DMS79 treated with DMSO at 0.1 percent for 48 hours (cell line): ENCODE measurements at regions not wholly inside any gene's neighbourhood (a gene's known extent, or its start where the extent isn't known, plus 50 kb on each side); places are given as distances from the start of the nearest gene placed in this dataset.

Source experiments
- DNase-seq: peaks from one replicate; lab custom pipeline; 2025; lab: John Stamatoyannopoulos, UW

DNA sequence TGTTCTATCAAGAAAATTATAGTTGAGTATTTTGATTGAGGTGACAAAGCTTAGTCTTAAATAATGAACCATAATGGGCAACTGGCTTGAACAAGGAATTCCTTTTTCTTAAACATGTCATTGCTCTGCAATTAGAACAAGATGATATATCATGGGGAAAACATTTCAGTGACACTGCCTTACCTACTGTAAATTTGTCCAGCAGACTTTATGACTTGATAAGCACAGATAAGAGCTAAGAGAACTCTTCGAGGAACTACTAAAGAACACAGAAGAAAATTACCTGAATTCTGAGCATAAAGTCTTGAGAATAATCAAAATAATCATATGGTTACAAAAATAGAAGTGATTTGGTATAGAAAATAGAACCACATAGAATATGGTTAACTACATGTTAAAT lies 257.8 kb downstream of the PDHA2 start:
- no peak for DNase-seq

DNA sequence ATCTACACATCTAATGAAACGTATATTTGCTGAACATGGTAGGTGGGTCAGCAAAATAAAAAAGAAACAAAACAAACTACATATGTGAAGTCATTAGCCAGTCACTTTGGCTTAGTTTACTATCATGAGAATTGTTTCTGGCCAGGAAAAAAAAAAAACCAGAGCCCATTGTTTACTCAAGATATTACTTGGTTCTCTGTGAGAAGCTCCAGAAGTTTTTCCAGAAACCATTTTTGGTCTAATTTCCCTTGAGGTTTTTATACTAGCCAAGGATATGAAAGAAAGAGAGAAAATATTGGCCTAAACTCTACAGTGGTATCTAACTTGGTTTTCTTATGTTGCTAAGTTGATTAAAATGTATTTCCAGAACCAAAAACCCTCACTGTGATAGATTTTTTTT lies 259.1 kb downstream of the PDHA2 start:
- no peak for DNase-seq

DNA sequence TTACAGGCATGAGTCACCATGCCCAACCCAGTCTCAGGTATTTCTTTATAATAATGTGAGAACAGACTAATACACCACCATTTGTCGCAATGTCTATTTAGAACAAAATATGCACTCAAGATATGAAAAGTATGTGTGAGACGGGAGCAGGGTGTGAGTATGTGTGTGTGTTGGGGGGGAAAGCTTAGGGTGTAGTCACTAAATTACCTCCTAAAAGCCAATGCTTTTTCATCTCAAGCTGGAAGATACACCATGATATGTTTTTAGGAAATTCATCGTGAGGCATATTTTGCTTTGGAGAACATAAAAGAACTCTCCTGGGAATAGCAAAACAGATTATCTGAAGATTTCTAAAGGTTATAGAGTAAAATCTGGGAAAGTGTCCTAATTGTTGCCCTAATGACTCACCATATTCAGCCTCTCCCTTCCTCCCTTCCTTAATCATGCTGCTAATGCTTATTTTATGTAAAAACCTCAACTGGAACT lies 262.7 kb downstream of the PDHA2 start:
- DNase-seq = no peak

DNA sequence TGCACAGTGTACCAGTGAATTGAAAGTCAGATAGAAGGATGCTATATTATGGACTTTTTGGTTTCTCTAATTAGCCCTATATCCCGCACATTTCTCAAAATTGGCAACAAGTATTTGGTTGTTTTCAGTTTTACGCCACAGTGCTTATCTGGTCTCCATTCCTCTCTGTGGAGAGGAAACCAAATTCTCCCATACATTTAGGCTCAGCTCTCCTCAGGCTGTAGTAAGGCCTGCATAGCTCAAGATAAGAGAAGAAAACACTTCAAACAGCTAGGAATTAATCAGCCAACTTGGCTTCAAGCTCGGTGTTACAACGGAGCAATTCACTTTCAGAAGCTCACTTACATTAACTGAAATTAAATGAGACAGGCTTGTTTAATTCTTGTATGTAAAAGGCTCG lies 263.2 kb downstream of the PDHA2 start:
- DNase-seq = no peak

DNA sequence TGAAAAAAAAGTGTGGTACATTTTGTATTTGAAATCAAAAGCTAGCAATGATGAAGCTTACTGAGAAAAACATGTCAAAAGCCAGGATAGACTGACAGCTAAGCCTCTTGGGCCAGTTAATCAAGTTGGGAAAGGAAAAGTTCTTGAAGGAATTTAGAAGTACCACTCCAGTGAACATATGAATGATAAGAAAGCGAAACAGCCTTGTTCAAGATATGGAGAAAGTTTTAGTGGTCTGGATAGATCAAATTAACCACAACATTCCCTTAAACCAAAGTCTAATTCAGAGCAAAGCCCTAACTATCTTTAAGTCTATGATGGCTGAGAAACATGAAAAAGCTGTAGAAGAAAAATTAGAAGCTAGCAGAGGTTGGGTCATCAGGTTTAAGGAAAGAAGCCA lies 268.3 kb downstream of the PDHA2 start:
- no peak for DNase-seq

DNA sequence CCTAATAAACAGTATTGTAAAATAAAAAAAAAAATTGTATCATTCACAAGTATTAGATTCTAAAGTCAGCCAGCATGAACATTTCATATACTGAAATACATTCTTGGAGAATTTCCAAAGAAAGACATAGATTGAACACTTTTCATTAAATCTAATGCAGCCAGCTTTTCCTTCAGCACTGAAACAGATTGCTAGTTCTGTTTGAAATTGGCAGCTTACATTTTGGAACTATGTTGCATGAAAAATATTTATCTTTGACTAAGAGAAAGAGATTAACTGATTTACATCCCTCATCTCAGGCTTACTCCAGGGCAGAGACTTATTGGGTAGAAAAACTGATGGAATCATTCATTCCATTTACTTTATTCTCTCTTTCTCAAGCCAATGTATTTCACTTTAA lies 272.7 kb downstream of the PDHA2 start:
- DNase-seq = no peak

DNA sequence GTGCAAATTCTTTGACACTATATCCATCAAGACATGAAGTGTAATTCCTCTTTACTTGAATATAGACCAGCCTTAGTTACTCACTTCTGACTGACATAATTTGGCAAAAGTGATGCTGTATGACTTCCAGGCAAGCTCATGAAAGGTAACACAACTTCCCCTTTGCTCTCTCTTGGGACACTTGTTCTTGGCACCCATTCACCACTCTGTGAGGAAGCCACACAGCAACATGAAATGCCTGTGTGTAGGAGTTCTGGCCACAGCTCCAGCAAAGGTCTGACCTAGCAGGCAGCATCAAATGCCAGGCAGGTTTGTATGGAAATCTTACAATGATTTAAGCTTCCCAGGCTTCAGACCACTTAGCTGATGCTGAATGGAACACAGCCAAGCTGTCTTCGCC lies 280.3 kb downstream of the PDHA2 start:
- no peak for DNase-seq

DNA sequence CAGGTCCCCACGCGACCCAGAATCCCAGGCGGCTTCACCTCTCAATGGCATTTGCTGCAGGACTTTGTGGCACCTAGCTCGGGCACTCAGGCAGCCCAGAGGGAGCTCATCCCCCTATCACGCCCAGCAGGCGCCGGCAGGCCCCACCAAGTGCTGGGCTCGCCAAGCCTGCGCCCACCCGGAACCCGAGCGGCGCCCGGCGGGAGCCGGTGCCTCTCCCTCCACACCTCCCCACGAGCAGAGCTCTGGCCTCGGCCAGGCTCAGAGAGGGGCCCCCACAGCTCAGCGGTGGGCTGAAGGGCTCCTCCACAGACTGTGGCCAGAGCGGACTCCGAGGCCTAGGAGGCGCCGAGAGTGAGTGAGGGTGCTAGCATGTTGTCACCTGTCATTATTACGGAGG lies 286.3 kb downstream of the PDHA2 start:
- DNase-seq = no peak

DNA sequence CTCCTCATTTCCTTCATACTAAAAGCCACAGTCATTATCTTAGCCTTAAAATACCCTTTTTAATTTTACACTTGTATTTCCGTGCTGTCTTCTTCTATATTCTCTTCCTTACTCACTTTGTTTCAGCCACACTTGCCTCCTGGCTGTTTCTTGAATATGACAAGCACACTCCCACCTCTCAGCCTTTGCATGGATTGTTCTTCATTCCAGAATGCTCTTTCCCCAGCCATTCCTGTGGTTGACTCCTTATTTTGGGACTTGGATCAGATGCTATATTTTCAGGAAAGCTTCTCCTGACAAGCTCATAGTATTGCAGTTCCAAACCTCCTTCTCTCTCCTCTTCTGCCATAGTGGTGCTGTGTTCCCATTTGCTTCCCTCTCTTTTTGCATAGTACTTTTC lies 291.3 kb downstream of the PDHA2 start:
- DNase-seq = no peak

DNA sequence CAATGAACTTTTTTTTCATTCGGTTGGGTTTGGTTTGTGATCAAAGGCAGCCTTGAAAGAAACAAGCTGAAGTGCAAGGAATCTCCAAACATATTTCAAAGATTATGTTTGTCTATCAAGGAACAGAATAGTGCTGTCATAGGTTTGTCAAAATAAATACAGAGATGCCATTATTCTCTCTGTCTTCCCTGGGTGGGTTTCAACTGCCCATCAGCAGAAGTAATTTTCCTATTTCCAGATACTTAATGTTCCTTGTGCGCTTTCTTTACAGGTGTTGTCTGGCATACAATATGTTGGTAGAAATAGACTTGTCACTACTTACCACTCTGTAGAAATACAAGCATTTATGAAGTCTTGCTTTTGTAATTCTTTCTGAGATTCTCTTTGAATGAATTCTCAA lies 294.9 kb downstream of the PDHA2 start:
- DNase-seq = no peak

DNA sequence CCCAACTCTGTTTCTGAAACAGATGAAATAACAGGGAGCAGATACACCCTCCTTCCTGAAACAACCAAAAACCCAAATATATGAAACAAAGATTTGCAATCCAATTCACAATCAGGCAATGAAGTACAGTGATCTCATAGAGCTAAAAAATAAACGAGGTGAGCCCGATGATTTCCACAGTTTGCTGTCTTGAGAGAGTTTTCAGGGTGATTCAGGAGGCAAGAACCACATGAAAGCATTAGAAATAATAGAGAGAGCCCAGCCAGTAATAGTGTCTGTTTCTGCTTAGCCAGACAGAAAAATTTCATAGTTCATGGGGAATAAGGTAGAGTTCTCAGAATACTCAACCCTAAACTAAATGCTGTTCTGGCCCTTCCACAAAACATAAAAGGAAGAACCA lies 296.2 kb downstream of the PDHA2 start:
- no peak for DNase-seq

DNA sequence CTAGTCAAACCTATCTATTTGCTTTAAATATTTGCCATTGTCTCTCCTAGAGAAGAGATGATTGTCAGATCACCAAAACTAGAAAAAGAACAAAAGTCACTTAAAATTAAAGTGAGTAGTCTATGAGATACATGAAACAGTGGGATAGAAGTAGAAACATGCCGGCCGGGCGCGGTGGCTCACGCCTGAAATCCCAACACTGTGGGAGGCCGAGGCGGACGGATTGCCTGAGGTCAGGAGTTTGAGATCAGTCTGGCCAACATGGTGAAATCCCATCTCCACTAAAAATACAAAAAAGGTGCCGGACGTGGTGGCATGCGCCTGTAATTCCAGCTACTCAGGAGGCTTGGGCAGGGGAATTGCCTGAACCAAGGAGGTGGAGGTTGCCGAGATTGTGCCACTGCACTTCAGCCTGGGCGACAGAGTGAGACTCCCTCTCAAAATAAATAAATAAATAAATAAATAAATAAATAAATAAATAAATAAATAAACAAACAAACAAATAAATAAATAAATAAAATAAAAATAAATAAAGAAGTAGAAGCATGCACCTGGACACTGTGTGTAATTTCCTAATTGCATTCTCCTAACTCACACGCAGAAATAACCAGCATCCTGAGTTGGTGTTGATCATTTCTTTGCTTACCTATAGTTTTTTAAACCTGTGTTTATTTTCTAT lies 299.5 kb downstream of the PDHA2 start:
- DNase-seq = no peak

DNA sequence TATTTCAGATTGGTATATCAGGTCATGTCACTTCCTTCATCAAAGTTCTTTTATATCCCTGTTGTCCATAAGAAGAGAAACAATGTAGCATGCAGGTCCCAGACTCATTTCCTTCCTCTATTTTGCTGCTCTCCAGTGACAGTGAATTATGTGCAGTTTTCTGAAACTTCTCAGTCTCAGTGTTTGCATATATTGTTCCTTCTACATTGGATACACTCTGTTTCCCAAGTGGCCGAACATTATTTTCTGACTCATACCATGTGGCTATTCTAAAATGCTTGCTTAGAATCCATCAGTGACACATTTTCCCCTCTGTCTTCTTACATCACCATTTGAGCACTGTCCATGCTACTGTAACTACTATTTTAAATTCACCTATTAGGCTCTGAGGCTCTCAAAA lies 305.7 kb downstream of the PDHA2 start:
- DNase-seq = no peak

DNA sequence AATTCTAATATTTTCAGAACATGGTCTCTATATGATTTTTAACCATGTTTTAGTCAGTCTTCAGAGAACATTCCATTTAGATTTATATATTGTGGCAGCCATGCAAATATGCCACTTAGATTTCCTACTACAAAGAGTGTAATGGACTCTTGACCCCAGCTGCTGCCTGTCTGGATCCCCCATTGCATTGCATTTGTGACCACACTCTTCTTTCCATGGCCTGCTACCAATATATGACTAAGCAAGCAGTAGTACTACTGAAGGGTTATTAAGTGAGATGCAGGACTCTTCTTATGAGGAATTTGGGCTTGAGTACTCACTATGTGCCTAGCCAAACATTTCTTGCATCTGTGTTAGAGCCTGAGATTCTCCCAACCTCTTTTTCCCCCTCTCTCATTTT lies 306.8 kb downstream of the PDHA2 start:
- DNase-seq = no peak

DNA sequence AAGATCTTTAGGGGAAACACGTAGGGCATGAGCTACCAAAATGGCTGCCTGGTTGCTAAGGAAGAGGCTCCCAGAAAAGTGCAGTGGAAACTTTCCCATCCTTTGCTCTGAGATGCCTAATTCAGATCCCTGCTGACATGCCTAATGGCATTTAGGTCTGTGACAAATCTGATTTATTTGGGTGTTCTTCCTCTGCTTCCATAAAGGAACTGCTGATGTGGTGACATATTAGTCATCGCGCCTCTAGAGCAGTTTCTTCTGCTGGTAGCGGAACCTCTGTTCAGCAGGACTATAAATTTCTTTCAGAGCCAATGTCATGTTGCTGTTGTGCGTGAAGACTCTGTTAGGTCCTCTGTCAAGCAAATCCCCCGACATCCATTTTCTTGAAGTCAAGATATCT lies 310.0 kb downstream of the PDHA2 start:
- no peak for DNase-seq

DNA sequence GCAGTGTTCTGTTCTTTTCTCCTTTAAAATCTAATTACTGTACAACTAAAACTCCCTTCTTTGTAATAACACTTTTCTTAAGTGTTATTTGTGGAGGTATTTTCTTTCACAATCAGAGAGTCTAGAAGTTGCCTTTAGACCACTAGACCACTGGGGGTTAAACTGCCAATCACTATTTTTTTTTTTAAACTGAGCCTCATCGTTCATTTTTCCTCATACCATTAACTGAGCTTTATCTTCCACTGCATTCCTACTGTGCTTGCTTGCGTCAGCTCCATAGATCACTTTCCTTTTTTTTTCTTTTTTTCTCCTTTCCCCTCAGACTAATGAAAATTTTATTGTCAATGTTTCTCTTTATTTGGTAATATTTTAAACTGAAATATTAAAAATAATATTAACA lies 310.6 kb downstream of the PDHA2 start:
- no peak for DNase-seq

DNA sequence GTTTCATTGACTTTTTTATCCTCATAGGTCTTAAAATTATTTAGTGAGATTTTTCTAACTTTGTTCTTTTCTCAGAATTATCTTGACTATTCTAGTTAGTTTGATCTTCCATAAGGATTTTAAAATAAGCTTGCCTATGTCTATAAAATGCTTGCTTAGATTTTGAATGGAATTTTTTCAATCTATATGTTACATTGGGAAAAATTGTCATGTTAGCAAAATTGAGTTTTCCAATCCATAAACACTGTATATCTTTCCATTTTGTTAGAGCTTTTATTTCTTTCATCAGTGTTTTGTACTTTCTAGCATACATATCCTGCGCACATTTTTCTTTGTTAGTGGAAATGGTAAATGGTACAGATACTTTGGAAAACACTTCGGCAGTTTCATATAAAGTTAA lies 312.9 kb downstream of the PDHA2 start:
- DNase-seq = no peak

DNA sequence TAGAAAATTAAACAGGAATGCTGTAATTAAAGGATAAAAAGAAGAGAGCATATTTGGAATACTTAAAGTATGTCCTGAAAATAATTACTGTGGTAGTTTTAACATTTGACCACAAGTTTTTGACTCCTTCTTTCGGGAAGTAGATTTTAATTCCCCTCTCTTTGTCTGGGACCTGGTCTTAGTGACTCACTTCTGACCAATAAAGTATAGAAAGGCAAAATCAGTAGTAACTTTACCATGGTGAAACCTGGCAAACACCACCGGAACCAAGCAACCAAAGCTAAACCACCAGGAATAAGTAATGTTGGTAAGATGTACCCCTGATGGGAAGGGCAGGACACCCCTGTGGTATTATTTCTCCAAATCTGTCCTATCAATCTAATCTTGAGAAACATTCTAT lies 314.8 kb downstream of the PDHA2 start:
- DNase-seq = no peak

DNA sequence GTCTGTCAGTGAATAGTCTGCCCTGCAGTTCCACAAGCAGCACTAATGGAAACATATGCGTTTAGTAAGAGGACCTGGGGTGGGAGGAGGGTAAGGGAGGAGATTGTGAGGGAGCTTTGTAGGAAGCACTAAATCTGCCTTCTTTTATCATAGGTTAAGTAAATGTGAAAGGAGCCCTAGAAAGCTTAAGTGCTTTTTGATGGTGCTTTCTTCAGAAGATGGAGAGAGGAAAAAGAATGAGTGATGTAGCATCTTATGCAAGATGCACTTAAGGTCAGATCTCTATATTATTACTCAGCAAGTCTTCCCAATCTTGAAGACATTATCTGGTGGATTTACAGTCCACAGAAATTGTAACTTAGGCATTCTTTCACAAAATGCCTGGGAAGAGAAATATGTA lies 322.7 kb downstream of the PDHA2 start:
- DNase-seq = no peak

DNA sequence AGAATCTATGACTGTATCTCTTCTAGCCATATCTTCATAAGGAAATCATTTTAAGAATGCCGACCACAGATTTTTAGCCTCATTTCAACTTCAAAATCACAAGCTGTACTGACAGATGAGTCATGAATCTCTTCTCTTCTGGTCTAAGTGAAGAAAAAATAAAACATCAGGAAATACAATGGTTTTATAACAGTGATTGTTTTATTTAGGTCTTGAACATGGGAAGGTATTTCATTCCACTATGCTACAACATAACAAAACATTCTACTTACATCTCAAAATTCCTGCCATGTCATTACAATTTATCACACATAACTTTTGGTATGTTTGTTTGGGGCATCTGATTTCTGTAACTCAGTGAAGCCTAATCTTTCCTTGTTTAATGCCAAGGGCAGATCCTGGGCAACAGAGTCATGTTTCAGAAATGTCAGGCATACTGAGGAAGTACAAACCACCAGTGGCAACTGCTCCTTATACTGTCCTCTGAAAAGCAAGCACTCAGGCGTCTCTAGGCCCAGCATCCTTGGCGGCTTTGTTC lies 325.0 kb downstream of the PDHA2 start:
- no peak for DNase-seq

DNA sequence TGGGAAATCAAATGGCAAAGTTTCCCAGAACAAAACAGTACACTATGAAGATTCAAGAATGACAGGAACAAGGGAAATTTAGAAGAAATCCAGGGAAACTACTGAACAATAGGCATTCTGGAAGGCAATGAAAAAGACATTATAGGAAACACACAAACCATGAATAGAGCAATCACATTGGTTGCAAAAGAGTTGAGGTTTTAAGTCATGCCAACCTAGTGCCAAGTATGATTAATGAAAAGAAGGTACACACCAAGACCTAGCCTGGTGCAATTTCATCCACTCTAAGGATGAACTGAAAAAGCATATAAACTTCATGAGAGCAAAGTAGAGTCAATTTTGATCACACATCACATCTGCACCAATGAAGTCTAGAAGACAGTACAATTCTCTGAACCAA lies 326.9 kb downstream of the PDHA2 start:
- DNase-seq = no peak

DNA sequence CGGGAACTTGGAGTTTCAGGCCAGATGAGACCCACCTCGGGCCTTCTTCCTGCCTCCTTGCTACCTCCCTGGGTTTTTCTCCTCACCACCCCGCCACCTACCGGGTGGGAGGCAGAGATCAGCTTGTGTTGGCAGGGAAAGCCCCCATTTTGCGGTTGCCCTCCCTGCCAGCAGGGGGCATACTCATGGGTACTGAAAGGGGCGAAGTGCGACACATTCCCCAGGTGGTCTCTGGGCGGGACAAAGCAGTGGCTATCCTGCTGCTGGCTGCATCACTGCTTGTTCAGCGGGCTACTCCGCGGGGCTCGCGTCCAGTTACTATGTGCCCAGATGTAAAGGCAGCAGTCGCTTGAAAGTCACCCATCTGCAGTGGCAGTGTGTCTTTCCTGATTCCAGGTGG lies 330.3 kb downstream of the PDHA2 start:
- no peak for DNase-seq

DNA sequence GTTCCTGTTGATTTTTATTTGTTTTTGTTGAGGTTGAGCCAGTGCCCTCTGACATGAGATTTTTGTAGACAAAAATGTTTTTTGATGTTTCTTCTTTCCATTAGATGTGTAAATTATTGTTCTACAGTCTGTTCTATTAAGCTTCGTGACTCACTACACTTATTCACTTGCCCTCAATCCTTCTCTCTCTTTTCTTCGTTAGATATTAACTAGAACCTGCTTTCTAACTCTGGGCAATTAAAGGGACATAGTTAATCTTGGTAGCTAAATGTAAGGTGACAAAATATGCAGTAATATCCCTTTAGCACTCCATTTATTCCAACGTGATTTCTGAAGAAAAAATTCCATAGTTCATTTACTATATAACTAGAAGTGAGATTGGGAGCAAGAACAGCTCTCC lies 333.9 kb downstream of the PDHA2 start:
- DNase-seq = no peak

DNA sequence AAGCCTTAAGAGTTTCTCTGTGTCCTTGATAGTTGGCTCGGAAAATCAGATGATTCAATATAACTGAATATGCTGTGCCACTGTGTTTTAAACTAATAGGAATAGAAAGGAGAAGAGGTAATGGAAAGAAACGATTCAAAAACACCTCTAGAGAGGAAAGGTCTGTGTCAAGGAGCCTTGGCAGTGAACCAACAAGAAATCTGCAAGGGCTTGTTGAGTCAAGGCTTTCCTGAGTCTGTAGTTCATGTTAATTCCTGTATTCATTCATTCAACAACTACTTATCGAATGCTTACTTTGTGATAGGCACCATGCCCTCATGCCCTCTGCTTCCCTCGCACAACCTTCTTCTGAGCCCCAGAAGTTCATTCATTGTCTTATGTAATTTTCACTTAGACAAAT lies 336.0 kb downstream of the PDHA2 start:
- no peak for DNase-seq
